ENCODE measurements at regions not wholly inside any gene's neighbourhood (a gene's known extent, or its start where the extent isn't known, plus 50 kb on each side); places are given as distances from the start of the nearest gene placed in this dataset.
"Not testable (repeated sequence)": the region's sequence is repeated elsewhere in the genome, so short reads cannot be mapped to it uniquely, and the experiment has no call there.

DNA sequence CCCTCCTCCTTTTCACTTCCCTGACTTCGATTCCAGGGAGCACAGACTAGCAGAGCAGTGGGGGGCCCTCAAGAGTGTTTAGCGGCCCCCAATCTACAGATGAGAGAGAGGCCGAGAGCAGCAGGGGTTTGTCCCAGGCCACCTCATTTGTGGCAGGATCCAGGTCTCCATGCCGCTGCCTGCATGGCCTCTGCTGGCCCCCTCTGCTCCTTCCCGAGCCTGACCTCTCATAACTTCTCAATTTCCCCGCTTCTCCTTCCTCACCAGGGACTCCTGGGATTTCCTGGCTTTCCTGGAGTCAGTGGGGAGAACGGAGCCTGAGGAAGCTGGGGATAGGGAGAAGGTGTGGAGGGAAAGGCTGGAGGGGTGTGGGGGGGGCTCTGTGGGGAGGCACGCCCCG lies 70.1 kb upstream of the TUBA3E start:
- BruUV-seq (replicated peaks); CTCF ChIA-PET; H3K9me3 Mint-ChIP-seq (ENCODE audit: low read depth, unreplicated experiment); DNase-seq; intact Hi-C loops (cut with micrococcal nuclease; ENCODE audit: unreplicated experiment); H3K27ac Mint-ChIP-seq (ENCODE audit: unreplicated experiment); H3K4me1 Mint-ChIP-seq (ENCODE audit: low read depth, unreplicated experiment); H3K36me3 Mint-ChIP-seq (ENCODE audit: insufficient read depth, unreplicated experiment); H3K4me3 Mint-ChIP-seq (ENCODE audit: low read depth, unreplicated experiment): not testable (repeated sequence)
- H3K27me3 Mint-ChIP-seq (ENCODE audit: unreplicated experiment), result peaks cover 54% of the 10 kb centered on the region

DNA sequence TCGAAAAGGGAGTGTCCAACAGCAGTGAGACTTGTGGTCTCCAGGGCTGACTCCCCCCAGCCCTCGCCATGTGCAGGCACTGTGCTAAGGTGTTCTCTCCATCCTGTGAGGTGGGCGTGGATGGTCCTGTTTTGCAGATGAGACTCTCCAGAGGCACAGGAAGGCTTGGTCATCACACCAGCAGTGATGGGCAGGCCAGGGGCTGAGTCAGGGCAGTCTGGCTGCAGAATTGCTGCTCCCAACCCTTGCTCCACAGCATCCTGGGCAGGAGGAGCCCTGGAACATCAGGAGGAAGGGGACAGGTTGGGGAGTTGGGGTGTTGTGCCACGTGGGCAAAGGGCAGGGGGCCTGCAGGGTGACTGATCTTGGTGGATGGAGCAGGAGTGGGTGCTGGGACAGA lies 69.3 kb upstream of the TUBA3E start:
- H3K9me3 Mint-ChIP-seq (ENCODE audit: low read depth, unreplicated experiment); BruUV-seq (replicated peaks); H3K36me3 Mint-ChIP-seq (ENCODE audit: insufficient read depth, unreplicated experiment); DNase-seq; intact Hi-C loops (cut with micrococcal nuclease; ENCODE audit: unreplicated experiment); H3K4me1 Mint-ChIP-seq (ENCODE audit: low read depth, unreplicated experiment); H3K4me3 Mint-ChIP-seq (ENCODE audit: low read depth, unreplicated experiment); H3K27ac Mint-ChIP-seq (ENCODE audit: unreplicated experiment); CTCF ChIA-PET: not testable (repeated sequence)
- peaks cover 62% of the 10 kb centered on the region for H3K27me3 Mint-ChIP-seq (ENCODE audit: unreplicated experiment)

DNA sequence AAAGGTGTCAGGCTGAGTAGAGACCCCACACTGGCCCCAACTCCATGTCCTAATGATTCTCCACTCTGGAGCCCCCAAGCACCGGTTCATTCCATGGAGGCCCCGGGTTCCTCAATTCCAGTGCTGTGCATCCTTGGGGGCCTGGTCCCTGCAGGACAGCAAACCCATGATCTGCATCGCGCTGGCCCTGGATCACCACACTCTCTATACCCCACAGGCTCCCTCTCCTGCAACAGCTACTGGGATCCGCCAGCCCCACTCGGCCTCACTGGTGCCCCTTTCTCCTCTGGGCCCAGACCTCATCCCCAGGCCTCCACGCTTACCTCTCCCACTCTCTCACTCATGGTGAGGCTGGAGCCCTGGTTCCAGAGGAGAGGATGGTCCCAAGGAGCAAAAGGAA lies 68.6 kb upstream of the TUBA3E start:
- CTCF ChIA-PET; H3K36me3 Mint-ChIP-seq (ENCODE audit: insufficient read depth, unreplicated experiment); BruUV-seq (replicated peaks); H3K4me1 Mint-ChIP-seq (ENCODE audit: low read depth, unreplicated experiment); intact Hi-C loops (cut with micrococcal nuclease; ENCODE audit: unreplicated experiment); H3K4me3 Mint-ChIP-seq (ENCODE audit: low read depth, unreplicated experiment); H3K9me3 Mint-ChIP-seq (ENCODE audit: low read depth, unreplicated experiment); DNase-seq; H3K27ac Mint-ChIP-seq (ENCODE audit: unreplicated experiment): not testable (repeated sequence)
- peaks cover 69% of the 10 kb centered on the region for H3K27me3 Mint-ChIP-seq (ENCODE audit: unreplicated experiment)

DNA sequence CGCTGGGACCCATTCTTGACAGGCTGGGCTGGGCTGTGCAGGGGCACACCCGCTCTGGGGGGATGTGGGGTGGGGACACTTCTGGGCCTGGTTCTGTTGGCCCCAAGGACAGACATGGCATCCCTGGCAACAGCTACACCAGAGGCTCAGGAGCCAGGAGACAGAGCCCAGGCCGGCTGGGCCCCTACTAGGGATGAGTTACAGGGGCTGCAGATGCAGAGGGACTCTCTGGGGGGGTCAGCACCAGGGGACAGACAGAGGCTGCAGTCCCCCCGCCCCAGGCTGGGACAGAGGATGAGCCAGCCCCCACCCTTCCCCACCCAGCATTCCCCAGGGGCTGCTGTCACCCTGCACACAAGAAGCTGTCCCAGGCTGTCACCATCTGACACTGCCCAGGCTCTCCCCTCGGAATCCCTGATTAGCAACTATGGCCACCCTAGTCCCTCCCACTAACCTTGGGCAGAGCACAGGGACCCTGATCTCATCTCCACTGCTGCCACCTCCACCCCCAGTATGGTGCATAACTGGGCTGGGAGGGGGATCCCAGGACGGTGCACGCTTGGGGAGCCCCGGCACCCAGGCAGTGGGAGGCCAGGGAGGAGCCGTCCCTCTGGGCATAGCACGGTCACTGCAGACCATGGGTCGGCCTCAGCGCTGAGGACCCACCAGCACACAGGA lies 67.5 kb upstream of the TUBA3E start:
- H3K9me3 Mint-ChIP-seq (ENCODE audit: low read depth, unreplicated experiment); CTCF ChIA-PET; intact Hi-C loops (cut with micrococcal nuclease; ENCODE audit: unreplicated experiment); H3K4me1 Mint-ChIP-seq (ENCODE audit: low read depth, unreplicated experiment); H3K4me3 Mint-ChIP-seq (ENCODE audit: low read depth, unreplicated experiment); H3K36me3 Mint-ChIP-seq (ENCODE audit: insufficient read depth, unreplicated experiment); DNase-seq; BruUV-seq (replicated peaks); H3K27ac Mint-ChIP-seq (ENCODE audit: unreplicated experiment): not testable (repeated sequence)
- H3K27me3 Mint-ChIP-seq (ENCODE audit: unreplicated experiment), result peaks cover 75% of the 10 kb centered on the region

DNA sequence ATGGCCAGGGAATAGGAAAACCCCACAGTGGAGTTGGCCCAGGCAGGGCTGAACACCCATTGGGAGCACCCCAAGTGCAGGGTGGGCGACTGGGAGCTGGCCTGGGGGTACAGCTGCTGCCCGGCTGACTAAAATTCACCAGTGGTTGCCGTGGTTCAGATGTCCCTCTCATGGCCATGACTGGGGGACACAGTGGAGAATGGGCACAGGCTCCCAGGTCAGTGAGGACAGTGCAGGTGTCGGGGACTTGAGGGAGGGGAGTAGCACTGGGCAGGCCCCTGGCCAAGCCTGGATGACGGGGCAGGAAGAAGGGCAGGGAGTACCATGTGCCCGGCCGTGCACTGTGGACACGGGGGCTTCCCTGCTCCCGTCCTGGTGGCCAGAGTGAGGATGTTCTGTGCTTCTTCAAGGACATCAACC lies 66.7 kb upstream of the TUBA3E start:
- not testable (repeated sequence) for BruUV-seq (replicated peaks); DNase-seq

DNA sequence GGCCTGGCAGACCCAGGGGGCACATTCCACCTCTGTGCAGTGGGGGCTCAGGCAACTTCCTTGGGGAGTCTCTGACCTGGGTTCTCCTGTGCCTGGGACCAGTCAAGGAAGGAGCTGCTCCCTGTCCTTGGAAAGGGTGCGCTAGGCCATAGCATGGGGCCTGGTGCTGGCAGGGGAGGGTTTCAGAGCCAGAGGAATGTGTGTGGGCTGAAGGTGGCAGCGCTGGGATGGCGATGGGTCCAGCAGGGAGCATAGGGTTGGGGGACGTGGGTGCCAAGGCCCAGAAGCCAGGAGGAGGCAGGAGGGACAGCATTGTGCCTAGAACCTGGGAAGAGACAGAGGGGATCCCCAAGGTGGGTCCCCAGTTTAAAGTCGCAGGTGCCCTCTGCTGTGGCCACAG lies 66.3 kb upstream of the TUBA3E start:
- peaks cover 75% of the 10 kb centered on the region for H3K27me3 Mint-ChIP-seq (ENCODE audit: unreplicated experiment)
- H3K27ac Mint-ChIP-seq (ENCODE audit: unreplicated experiment), result no peak overlapping the region
- CTCF ChIA-PET, result no interaction called here
- H3K36me3 Mint-ChIP-seq (ENCODE audit: insufficient read depth, unreplicated experiment), result no peaks in the 10 kb centered on the region
- BruUV-seq (replicated peaks), result no TSS peak
- intact Hi-C loops (cut with micrococcal nuclease; ENCODE audit: unreplicated experiment), result no loop called here
- H3K9me3 Mint-ChIP-seq (ENCODE audit: low read depth, unreplicated experiment), result no peaks in the 10 kb centered on the region
- no peak overlapping the region for H3K4me3 Mint-ChIP-seq (ENCODE audit: low read depth, unreplicated experiment)
- no peak for DNase-seq
- TF ChIP-seq, protein P1, sequence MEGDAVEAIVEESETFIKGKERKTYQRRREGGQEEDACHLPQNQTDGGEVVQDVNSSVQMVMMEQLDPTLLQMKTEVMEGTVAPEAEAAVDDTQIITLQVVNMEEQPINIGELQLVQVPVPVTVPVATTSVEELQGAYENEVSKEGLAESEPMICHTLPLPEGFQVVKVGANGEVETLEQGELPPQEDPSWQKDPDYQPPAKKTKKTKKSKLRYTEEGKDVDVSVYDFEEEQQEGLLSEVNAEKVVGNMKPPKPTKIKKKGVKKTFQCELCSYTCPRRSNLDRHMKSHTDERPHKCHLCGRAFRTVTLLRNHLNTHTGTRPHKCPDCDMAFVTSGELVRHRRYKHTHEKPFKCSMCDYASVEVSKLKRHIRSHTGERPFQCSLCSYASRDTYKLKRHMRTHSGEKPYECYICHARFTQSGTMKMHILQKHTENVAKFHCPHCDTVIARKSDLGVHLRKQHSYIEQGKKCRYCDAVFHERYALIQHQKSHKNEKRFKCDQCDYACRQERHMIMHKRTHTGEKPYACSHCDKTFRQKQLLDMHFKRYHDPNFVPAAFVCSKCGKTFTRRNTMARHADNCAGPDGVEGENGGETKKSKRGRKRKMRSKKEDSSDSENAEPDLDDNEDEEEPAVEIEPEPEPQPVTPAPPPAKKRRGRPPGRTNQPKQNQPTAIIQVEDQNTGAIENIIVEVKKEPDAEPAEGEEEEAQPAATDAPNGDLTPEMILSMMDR (IDR thresholded peaks at IDR 0.05; ENCODE audit: unreplicated experiment), result no peak
- H3K4me1 Mint-ChIP-seq (ENCODE audit: low read depth, unreplicated experiment), result no peaks in the 10 kb centered on the region

More for the DNA sequence above, 66.7 kb upstream of the TUBA3E start:
- CTCF ChIA-PET; intact Hi-C loops (cut with micrococcal nuclease; ENCODE audit: unreplicated experiment); H3K36me3 Mint-ChIP-seq (ENCODE audit: insufficient read depth, unreplicated experiment); H3K9me3 Mint-ChIP-seq (ENCODE audit: low read depth, unreplicated experiment); H3K4me1 Mint-ChIP-seq (ENCODE audit: low read depth, unreplicated experiment); H3K4me3 Mint-ChIP-seq (ENCODE audit: low read depth, unreplicated experiment); H3K27ac Mint-ChIP-seq (ENCODE audit: unreplicated experiment): not testable (repeated sequence)
- peaks cover 75% of the 10 kb centered on the region for H3K27me3 Mint-ChIP-seq (ENCODE audit: unreplicated experiment)

DNA sequence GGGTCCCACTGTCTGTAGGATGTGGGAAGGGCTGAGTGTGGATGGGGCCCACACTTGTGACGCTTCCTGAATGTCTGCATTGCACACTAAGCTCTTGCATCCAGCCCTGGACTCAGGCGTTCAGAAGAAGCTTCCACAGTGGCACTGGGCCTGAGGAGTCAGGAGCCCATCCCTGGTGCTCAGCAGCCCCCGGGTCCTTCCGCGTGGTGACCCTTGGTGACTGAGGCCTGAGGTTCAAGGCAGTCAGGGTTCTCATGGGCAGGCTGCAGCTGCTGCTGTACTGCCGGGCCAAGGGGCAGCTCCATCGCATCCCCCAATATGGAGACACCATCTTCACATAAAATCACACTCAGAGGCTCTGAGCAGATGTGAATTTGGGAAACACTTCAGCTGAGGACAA lies 65.8 kb upstream of the TUBA3E start:
- TF ChIP-seq, protein P1 (IDR thresholded peaks at IDR 0.05; ENCODE audit: unreplicated experiment), result no peak
- H3K27ac Mint-ChIP-seq (ENCODE audit: unreplicated experiment), result no peak overlapping the region
- intact Hi-C loops (cut with micrococcal nuclease; ENCODE audit: unreplicated experiment), result no loop called here
- BruUV-seq (replicated peaks), result no TSS peak
- DNase-seq, result no peak
- CTCF ChIA-PET, result no interaction called here
- H3K27me3 Mint-ChIP-seq (ENCODE audit: unreplicated experiment), result peaks cover 75% of the 10 kb centered on the region
- H3K36me3 Mint-ChIP-seq (ENCODE audit: insufficient read depth, unreplicated experiment), result no peaks in the 10 kb centered on the region
- H3K4me1 Mint-ChIP-seq (ENCODE audit: low read depth, unreplicated experiment), result no peaks in the 10 kb centered on the region
- no peak overlapping the region for H3K4me3 Mint-ChIP-seq (ENCODE audit: low read depth, unreplicated experiment)
- H3K9me3 Mint-ChIP-seq (ENCODE audit: low read depth, unreplicated experiment), result no peaks in the 10 kb centered on the region
